ENCODE measurements at regions not wholly inside any gene's neighbourhood (a gene's known extent, or its start where the extent isn't known, plus 50 kb on each side); places are given as distances from the start of the nearest gene placed in this dataset.

DNA sequence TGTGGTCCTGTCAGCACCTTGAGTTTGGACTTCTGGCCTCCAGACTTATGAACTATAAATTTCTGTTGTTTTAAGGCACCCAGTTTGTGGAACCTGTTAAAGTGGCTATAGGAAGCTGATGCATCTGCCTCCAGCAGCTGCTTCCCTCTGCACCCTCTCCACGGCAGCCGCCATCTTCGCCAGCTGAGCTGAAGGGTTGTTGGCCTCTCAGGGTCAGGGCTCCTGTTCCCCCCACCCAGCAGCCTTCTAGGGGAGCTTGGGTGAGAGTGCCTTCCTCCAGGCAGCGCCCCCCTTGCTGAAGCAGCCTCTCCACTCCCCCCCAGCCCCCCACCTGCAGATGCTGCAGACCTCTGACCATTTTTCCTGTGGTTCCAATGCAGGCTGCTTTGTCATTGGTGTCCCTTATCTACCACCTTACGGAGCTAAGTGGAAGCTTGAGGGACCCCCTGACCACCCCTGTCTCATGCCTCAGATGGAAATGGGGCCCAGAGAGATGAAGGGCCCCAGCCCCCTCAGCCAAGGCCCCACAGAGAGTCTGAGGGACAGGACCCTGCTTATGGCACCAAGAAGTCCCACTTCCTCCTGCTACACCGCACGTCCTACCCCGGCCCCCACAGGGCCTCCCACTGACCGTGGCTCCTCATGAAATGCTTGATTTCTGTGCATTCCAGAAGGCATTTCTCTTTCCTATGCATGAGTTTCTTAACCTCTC is 61.4 kb upstream of the TLE3 start:
- WGBS, 3 donors: 92 to 93% (median 93%) methylated on average over 9 of the region's 9 CpGs
- Histone ChIP-seq H3K27ac (no peak overlapping the region), H3K9me3 (no peaks in the 10 kb centered on the region), H3K4me3 (no peak overlapping the region), H3K36me3 (no peaks in the 10 kb centered on the region), H3K27me3 (no peaks in the 10 kb centered on the region), H3K4me1 (ENCODE audit: insufficient read depth) (peaks cover 19% of the 10 kb centered on the region)
- TF ChIP-seq EP300 (IDR thresholded peaks at IDR 0.05) (no peak), CTCF (IDR thresholded peaks at IDR 0.05) (no peak), POLR2A (IDR thresholded peaks at IDR 0.05) (no peak)
- intact Hi-C loops (cut with DNase I): no loop called here
- DNase-seq: no peak

- Histone ChIP-seq H3K4me3 (no peak overlapping the region), H3K4me1 (ENCODE audit: insufficient read depth) (peaks cover 22% of the 10 kb centered on the region), H3K36me3 (no peaks in the 10 kb centered on the region), H3K9me3 (no peaks in the 10 kb centered on the region), H3K27me3 (no peaks in the 10 kb centered on the region), H3K27ac (no peak overlapping the region)
- intact Hi-C loops (cut with DNase I): no loop called here
- no peak for DNase-seq
- TF ChIP-seq CTCF (IDR thresholded peaks at IDR 0.05) (no peak), POLR2A (IDR thresholded peaks at IDR 0.05) (no peak), EP300 (IDR thresholded peaks at IDR 0.05) (no peak)
- WGBS, 3 donors: 94 to 98% (median 96%) methylated on average over 9 of the region's 9 CpGs
Observed at GRCh38 chr15:70158309-70159000, 60.7 kb upstream of the TLE3 start.

DNA sequence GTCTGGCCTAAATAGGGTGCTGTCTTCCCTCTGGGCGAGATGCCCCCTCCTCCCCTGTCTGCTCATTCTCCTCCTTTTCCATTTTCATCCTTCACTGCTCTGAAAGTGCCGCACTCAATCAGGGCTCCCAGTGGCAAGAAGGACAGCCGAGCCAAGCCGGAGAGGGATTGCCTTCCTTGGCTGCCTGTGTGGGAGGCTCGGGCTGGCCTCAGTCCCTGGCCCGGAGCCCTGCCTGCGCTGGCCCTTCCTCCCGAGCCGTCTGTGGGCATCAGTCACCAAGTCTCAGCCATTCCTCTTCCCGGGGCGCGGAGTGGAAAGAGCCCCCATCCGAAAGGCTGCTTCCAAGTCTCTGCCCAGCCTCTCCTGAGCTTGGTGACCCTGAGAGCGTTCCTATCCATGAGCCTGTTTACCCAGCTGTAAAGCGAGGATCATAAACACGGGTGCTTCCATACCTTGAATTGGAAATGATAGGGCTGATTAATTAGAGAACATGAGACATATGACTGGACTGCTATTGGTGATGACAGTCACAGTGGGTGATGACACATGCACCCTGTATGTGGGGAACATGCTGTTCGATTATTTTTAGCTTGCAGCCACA is 59.1 kb upstream of the TLE3 start:
- Histone ChIP-seq H3K4me3 (no peak overlapping the region), H3K36me3 (no peaks in the 10 kb centered on the region), H3K27me3 (no peaks in the 10 kb centered on the region), H3K4me1 (ENCODE audit: insufficient read depth) (peaks cover 22% of the 10 kb centered on the region), H3K9me3 (no peaks in the 10 kb centered on the region), H3K27ac (no peak overlapping the region)
- intact Hi-C loops (cut with DNase I): no loop called here
- WGBS, 3 donors: 17 to 32% (median 23%) methylated on average over 17 of the region's 17 CpGs
- DNase-seq: peak in 3 of 5 donors; percentile 53 to 73 (median 58)
- TF ChIP-seq CTCF (IDR thresholded peaks at IDR 0.05) (no peak), EP300 (IDR thresholded peaks at IDR 0.05) (no peak), POLR2A (IDR thresholded peaks at IDR 0.05) (no peak)

GRCh38 chr15:70154718-70155347 is 57.1 kb upstream of the TLE3 start:
- Histone ChIP-seq H3K4me1 (ENCODE audit: insufficient read depth) (peaks cover 22% of the 10 kb centered on the region), H3K27ac (peak overlapping the region in 1 of 2 donors; percentile 79), H3K4me3 (no peak overlapping the region), H3K36me3 (no peaks in the 10 kb centered on the region), H3K27me3 (no peaks in the 10 kb centered on the region), H3K9me3 (no peaks in the 10 kb centered on the region)
- WGBS, 3 donors: 7 to 12% (median 9%) methylated on average over 12 of the region's 12 CpGs
- DNase-seq: peak; percentile 72 to 87 (median 80)
- intact Hi-C loops (cut with DNase I): loop anchor here in 1 of 4 donors (5.0 kb wide), 1 partner anchor 53 kb away; no protein-coding TSS in a partner anchor
- TF ChIP-seq CTCF (IDR thresholded peaks at IDR 0.05): no peak
- no peak for TF ChIP-seq EP300 (IDR thresholded peaks at IDR 0.05)
- TF ChIP-seq POLR2A (IDR thresholded peaks at IDR 0.05): no peak
